Stimulated activated memory B cell treated with anti-CD40 and anti-IgM and Interleukin-4, amounts not matched to agents 10 μg/mL and 1 μg/mL and 100 μg/mL, for 72 hours (primary cell): ENCODE measurements at regions not wholly inside any gene's neighbourhood (a gene's known extent, or its start where the extent isn't known, plus 50 kb on each side); places are given as distances from the start of the nearest gene placed in this dataset.
"Not testable (repeated sequence)": the region's sequence is repeated elsewhere in the genome, so short reads cannot be mapped to it uniquely, and the experiment has no call there.

Experiments used
- ATAC-seq: fragments of 150-1000 bp; cut with Tn5 transposase; 2 replicates; pipeline ENCODE4 v1.10.0; 2021
- H3K27ac Mint-ChIP-seq: one replicate; pipeline ENCODE4 v1.8.0; 2022; ENCODE audit warnings: mild to moderate bottlenecking, mixed read lengths
- H3K27me3 Mint-ChIP-seq: one replicate; pipeline ENCODE4 v1.8.0; 2022; ENCODE audit warnings: mixed read lengths
- H3K36me3 Mint-ChIP-seq: one replicate; pipeline ENCODE4 v1.8.0; 2022; ENCODE audit warnings: mixed read lengths
- H3K4me1 Mint-ChIP-seq: one replicate; pipeline ENCODE4 v1.8.0; 2022; ENCODE audit warnings: mixed read lengths
- H3K4me3 Mint-ChIP-seq: one replicate; pipeline ENCODE4 v1.8.0; 2022; ENCODE audit warnings: mild to moderate bottlenecking, moderate library complexity, mixed read lengths
- H3K9me3 Mint-ChIP-seq: one replicate; pipeline ENCODE4 v1.8.0; 2022; ENCODE audit warnings: mixed read lengths

DNA sequence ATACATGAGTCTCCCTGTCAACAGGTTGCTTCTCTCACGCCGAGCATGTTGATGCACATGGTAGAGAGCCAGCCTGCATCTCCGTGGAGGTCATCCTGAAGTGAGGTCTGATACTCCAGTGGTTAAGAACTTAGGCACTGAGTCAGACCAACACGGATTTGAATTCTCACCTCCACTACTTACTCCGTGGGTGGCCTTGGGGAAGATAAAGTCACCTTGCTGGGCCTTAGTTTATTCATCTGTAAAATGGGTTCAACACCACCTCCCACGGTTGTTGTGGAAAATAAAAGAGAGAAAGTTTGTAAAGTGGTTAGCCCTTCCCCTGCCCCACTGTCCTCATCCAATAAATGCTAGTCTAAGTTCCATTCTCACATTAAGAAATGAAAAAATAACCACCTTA, 408.9 kb downstream of the MED13L start:
- Mint-ChIP-seq H3K9me3 (peaks cover 2% of the 10 kb centered on the region), H3K36me3 (no peaks in the 10 kb centered on the region), H3K27ac (no peak overlapping the region), H3K4me3 (no peak overlapping the region), H3K27me3 (peaks cover 31% of the 10 kb centered on the region), H3K4me1 (no peaks in the 10 kb centered on the region)
- ATAC-seq, result no peak

DNA sequence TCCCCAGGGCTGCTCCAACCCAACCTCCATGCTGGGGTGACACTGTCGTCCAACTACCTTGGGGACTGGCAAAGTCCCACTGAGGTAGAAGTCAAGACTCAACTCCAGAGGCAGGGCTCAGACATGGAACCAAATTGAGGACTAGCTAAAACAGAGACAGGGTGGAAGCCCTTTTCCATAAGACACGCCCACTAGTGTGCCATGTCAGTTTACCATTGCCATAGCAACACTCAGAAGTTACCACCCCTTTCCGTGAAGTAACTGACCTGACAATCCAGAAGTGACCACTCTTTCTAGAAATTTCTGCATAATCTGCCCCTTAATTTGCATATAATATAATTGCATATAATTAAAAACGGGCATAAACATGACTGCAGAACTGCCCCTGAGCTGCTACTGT, 409.6 kb downstream of the MED13L start:
- no peak overlapping the region for H3K27ac Mint-ChIP-seq
- H3K27me3 Mint-ChIP-seq, result peaks cover 24% of the 10 kb centered on the region
- H3K36me3 Mint-ChIP-seq, result no peaks in the 10 kb centered on the region
- H3K9me3 Mint-ChIP-seq, result no peaks in the 10 kb centered on the region
- no peak for ATAC-seq
- no peaks in the 10 kb centered on the region for H3K4me1 Mint-ChIP-seq
- H3K4me3 Mint-ChIP-seq, result no peak overlapping the region

DNA sequence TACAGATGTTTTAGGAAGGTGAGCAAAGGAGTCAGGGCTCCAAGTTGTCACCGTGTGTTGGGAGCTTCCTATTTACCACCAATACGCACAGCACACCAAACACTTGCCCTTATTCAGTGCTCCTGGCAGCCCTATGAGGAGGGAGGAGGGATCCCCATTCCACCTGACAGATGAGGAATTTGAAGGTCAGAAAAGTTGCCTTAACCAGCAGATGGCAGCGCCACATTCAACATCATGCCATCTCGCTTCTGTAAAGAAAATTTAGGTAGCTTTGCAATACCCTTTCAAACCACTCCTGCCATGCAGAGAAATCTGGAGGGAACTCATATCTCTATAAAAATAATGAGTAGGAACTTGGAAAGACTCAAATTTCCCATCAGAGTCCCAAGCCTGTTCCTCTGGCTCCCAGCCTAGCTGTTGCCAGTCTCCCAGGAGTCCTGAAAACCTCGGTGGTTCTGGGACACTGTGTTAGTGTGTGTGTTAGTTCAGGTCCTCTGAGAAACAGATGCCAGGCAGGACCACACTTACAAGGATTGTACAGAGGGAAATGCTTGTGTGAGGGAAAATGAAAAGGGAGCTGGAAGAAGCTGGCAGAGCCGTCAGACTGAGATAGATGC, 410.5 kb downstream of the MED13L start:
- H3K27ac Mint-ChIP-seq, result no peak overlapping the region
- no peaks in the 10 kb centered on the region for H3K4me1 Mint-ChIP-seq
- no peaks in the 10 kb centered on the region for H3K9me3 Mint-ChIP-seq
- no peaks in the 10 kb centered on the region for H3K36me3 Mint-ChIP-seq
- no peak for ATAC-seq
- no peak overlapping the region for H3K4me3 Mint-ChIP-seq
- peaks cover 15% of the 10 kb centered on the region for H3K27me3 Mint-ChIP-seq

DNA sequence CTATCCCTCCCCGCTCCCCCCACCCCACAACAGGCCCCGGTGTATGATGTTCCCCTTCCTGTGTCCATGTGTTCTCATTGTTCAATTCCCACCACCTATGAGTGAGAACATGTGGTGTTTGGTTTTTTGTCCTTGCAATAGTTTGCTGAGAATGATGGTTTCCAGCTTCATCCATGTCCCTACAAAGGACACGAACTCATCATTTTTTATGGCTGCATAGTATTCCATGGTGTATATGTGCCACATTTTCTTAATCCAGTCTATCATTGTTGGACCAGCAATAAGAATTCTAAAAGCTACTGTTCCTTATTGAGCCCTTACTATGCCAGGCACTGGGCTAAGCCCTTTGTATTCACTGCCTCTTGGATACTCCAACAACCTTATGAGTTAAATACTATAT, 411.2 kb downstream of the MED13L start:
- ATAC-seq, H3K4me3 Mint-ChIP-seq, H3K9me3 Mint-ChIP-seq, H3K36me3 Mint-ChIP-seq, H3K27ac Mint-ChIP-seq, H3K4me1 Mint-ChIP-seq: not testable (repeated sequence)
- H3K27me3 Mint-ChIP-seq, result peaks cover 22% of the 10 kb centered on the region

DNA sequence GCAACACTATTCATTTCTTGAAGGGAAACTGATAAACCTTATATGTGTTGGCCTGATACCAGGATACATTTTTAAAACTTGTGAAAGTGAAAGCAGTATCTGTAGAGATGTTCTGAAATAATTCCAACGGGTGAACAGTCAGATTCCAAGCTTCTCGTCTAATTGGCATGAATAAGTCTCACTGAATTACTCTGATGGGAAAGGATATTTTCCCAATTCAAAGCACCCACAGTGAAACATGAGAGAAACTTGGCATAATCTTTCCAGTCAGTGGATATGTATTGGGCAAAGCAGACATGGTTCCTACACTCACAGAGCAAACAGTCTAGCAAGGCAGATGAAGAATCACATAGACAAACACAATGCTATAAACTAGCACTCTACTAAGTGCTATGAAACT, 413.1 kb downstream of the MED13L start:
- Mint-ChIP-seq H3K4me3 (no peak overlapping the region), H3K27ac (no peak overlapping the region), H3K27me3 (peaks cover 23% of the 10 kb centered on the region), H3K36me3 (no peaks in the 10 kb centered on the region), H3K4me1 (no peaks in the 10 kb centered on the region), H3K9me3 (no peaks in the 10 kb centered on the region)
- ATAC-seq, result no peak

DNA sequence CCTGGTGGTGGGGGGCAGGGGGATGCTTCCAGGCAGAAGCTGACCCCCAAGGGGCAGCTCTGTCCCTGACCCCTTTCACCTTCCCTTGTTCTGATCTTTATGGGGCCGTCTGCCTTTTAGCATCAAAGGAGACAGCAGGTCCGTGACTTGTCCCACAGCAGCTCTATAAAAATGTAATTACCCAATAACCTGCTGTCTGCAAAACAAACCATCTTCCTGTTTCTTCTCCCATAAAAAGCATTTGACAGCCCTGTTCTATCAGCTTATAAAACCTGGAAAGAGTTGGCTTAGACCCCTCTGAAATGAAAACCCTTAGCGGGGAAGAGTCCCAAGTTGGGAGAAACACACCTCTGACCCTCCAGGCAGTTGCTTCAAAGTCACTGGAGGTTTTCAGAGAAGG, 416.9 kb downstream of the MED13L start:
- Mint-ChIP-seq H3K4me3 (no peak overlapping the region), H3K4me1 (no peaks in the 10 kb centered on the region), H3K36me3 (no peaks in the 10 kb centered on the region), H3K9me3 (no peaks in the 10 kb centered on the region), H3K27me3 (peaks cover 27% of the 10 kb centered on the region), H3K27ac (no peak overlapping the region)
- ATAC-seq, result no peak

DNA sequence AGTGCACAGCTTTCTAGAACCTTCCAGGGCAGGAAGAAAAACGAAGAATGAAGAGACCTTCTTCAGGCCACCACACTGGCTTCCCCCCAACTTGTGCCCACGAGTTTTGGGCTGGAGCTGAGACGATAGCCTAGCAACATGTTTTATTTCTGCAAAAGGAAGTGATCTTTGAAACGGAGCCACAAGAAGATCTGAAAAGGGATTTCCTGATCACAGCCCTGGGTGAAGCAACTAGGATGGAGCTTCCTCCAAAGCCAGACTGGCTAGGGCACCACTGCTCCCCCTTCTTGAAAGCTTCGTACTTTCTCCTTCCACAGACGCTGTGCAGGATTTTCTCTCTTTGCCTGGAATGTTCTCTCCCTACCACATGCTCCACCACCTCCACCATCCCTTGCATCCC, 418.3 kb downstream of the MED13L start:
- H3K9me3 Mint-ChIP-seq, result no peaks in the 10 kb centered on the region
- H3K4me1 Mint-ChIP-seq, result no peaks in the 10 kb centered on the region
- no peaks in the 10 kb centered on the region for H3K36me3 Mint-ChIP-seq
- no peak overlapping the region for H3K27ac Mint-ChIP-seq
- no peak overlapping the region for H3K4me3 Mint-ChIP-seq
- no peak for ATAC-seq
- H3K27me3 Mint-ChIP-seq, result peaks cover 27% of the 10 kb centered on the region

DNA sequence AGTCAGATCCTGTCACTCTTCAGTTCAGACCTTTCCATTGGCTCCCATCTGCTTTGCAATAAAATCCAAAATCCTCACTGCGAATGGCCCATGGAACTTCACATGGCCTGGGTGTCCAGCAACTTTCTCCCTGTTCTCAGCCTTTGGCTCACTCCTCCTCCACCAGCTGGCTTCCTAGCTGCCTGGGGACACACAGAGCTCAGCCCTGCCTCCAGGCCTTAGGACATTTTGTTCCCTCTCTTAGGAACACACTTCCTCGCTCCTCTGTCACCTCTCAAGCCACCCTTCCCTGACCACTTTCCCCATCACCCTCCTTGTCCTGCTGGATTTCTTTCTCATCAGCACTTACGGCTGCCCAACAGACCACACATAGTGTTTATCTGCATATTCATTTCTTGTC, 419.6 kb downstream of the MED13L start:
- Mint-ChIP-seq H3K4me3 (no peak overlapping the region), H3K36me3 (no peaks in the 10 kb centered on the region), H3K4me1 (no peaks in the 10 kb centered on the region), H3K27ac (no peak overlapping the region), H3K9me3 (no peaks in the 10 kb centered on the region), H3K27me3 (peaks cover 27% of the 10 kb centered on the region)
- no peak for ATAC-seq

DNA sequence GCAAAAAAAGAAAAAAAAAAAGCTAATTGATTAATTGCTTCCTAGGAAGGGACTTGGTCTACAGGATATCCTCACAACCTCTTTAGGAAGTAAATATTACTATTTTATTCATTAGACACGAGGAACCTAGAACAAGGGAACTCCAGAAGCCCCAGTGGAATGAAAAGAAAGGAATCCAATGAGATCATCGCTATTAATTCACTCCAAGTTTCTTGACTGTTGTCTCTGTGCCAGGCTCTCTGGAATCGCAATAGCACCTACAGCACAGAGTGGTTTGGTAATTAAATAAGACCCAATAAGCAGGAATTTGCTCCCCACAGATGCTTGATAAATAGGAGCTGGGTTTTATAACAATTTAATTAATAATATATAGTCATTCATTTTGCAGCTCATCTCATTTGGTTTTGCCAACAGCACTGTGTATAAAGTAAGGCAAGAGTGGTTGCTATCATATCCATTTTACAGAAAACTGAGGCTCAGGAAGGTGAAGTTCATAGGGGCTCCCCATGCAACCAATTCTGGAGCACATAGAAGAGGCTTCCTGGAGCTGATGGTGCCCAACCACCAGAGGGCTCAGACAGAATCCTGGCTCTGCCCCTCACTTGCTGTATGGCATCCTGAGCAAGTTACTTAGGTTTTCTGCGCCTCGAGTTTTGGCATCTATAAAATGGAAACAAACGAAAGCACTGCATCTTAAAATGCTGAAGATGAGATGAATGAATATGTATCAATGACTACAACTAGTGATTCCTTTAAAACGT, 420.2 kb downstream of the MED13L start:
- H3K4me3 Mint-ChIP-seq, result no peak overlapping the region
- no peaks in the 10 kb centered on the region for H3K4me1 Mint-ChIP-seq

DNA sequence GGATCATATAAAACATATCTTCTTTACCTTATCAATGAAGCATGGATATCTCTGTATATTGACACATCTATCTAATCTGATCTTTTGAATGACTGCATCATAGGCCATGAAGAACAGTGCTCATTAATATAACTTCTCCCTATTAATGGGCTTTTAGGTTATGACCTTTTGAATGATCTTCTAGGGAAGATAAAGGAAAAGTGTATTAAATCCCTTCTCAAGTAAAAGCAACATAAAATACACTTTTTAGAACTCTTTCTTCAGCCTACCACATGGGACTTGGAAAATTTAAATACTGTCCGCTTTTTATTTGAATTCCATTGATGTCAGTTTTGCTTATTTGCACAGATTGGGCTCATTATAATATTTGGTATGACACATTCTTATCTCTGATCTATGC, 425.4 kb downstream of the MED13L start:
- Mint-ChIP-seq H3K4me3 (no peak overlapping the region), H3K27me3 (peaks cover 8% of the 10 kb centered on the region), H3K4me1 (no peaks in the 10 kb centered on the region), H3K36me3 (no peaks in the 10 kb centered on the region), H3K9me3 (peaks cover 6% of the 10 kb centered on the region), H3K27ac (no peak overlapping the region)
- ATAC-seq, result no peak

More for the DNA sequence above, 420.2 kb downstream of the MED13L start:
- Mint-ChIP-seq H3K27me3 (peaks cover 27% of the 10 kb centered on the region), H3K36me3 (no peaks in the 10 kb centered on the region), H3K27ac (no peak overlapping the region), H3K9me3 (no peaks in the 10 kb centered on the region)
- no peak for ATAC-seq

DNA sequence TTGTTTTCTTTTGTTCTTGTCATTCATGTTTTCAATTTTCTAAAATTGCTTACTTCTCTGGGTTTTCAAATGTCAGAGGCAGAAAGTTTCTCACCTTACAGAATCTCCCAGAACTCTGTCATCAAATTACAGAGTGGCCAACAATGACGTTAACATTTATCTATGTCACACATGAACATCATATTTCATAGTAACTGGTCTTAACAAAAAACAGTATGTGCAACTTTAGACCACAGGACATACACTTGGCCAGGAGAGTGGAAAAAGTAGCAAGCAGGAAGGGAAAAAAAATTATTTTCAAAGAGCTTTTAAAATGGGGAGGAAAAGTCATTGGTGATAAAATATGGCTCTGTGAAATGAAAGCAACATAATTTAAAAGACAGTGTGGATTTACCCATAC, 426.5 kb downstream of the MED13L start:
- Mint-ChIP-seq H3K27ac (no peak overlapping the region), H3K4me1 (no peaks in the 10 kb centered on the region)
- no peak for ATAC-seq

DNA sequence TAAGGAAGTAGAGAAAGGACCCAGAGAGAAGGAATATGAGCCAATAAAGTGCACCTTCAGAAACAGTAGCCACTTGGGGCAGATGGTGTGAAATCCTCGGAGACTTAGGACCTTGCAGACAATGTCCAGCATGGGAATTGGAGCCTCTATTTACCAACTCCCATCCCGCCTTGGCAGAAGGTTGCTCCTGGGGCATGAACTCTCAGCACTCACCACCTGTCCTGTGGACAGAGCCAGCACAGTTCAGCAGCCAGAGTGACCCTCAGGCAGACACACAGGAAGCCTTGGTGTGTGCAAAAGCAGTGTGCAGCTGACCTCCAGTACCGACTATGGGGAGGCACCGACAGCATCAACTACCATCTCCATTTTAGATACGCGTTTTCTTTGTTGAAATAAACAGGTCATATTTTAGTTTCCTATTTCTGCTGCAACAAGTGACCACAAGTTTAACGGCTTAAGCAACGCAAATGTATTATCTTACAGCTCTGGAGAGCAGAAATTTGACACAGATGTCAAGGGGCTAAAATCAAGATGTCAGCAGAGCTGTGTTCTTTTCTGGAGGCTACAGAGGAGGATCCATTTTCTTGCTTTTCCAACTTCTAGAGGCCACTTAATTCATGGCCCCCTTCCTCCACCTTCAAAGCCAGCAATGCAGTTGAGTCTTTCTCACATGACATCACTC, 428.1 kb downstream of the MED13L start:
- Mint-ChIP-seq H3K27ac (no peak overlapping the region), H3K9me3 (peaks cover 9% of the 10 kb centered on the region), H3K27me3 (peaks cover 8% of the 10 kb centered on the region), H3K36me3 (no peaks in the 10 kb centered on the region), H3K4me3 (no peak overlapping the region), H3K4me1 (no peaks in the 10 kb centered on the region)
- ATAC-seq, result no peak

More for the DNA sequence above, 426.5 kb downstream of the MED13L start:
- H3K36me3 Mint-ChIP-seq, result no peaks in the 10 kb centered on the region
- H3K9me3 Mint-ChIP-seq, result peaks cover 6% of the 10 kb centered on the region
- H3K27me3 Mint-ChIP-seq, result peaks cover 8% of the 10 kb centered on the region
- no peak overlapping the region for H3K4me3 Mint-ChIP-seq

DNA sequence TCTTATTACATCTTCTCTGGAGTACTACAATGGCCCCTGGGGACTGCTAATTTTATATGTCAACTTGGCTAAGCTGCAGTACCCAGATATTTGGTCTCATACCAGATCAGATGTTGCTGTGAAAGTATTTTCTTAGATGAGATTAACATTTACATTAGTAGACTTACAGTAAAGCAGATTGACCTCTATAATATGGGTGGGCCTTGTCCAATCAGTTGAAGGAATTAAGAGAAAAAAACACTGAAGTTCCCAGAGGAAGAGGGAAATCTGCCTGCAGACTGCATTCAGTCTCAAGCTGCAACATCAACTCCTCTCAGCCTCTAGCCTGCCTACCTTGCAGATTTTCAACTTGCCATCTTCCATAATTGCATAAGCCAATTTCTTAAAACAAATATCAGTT, 430.1 kb downstream of the MED13L start:
- Mint-ChIP-seq H3K9me3 (peaks cover 9% of the 10 kb centered on the region), H3K27me3 (peaks cover 8% of the 10 kb centered on the region), H3K36me3 (no peaks in the 10 kb centered on the region), H3K4me1 (no peaks in the 10 kb centered on the region), H3K27ac (no peak overlapping the region), H3K4me3 (no peak overlapping the region)
- no peak for ATAC-seq

DNA sequence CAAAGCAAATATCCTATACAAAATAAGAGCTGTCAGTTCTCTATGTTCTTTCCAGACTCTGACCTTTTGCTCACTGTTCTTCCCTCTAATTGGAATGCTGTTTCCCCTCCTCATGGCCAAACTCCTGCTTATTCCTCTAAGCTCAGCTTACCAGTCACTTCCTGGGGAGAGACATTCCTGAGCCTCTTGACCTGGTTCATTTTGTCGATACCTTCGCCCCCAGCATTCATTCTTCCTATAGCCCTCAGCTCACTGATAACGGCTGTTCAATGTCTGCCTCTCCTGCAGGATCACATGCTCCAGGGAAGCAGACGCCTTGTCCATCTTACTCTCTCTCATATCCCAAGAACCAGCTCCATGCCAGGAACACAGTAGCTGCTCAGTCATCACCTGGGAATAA, 431.0 kb downstream of the MED13L start:
- Mint-ChIP-seq H3K4me3 (no peak overlapping the region), H3K4me1 (no peaks in the 10 kb centered on the region), H3K27ac (no peak overlapping the region), H3K36me3 (no peaks in the 10 kb centered on the region), H3K9me3 (peaks cover 9% of the 10 kb centered on the region), H3K27me3 (peaks cover 8% of the 10 kb centered on the region)
- no peak for ATAC-seq

DNA sequence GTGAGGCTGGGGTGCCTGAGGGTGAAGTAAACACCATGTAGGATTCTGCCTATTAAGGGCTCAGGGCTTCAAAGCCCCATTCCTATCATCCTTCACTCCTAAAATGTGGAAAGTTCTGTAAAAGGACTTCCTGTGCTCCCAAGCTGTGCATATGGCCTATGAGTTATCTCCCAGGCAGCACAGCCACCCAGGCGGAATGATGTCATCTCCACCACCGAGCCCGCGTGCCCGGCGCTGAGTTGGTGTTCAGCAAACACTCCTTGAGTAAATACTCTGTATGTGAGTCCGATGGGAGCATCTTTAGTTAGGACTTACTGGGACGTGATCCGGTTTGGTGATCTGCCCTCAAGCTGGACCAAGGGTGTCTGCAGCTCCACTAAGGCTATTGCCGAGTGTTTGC, 437.3 kb downstream of the MED13L start:
- peaks cover 9% of the 10 kb centered on the region for H3K27me3 Mint-ChIP-seq
- H3K9me3 Mint-ChIP-seq, result peaks cover 3% of the 10 kb centered on the region
- H3K4me3 Mint-ChIP-seq, result no peak overlapping the region
- H3K36me3 Mint-ChIP-seq, result no peaks in the 10 kb centered on the region
- H3K27ac Mint-ChIP-seq, result no peak overlapping the region
- ATAC-seq, result no peak
- H3K4me1 Mint-ChIP-seq, result no peaks in the 10 kb centered on the region

DNA sequence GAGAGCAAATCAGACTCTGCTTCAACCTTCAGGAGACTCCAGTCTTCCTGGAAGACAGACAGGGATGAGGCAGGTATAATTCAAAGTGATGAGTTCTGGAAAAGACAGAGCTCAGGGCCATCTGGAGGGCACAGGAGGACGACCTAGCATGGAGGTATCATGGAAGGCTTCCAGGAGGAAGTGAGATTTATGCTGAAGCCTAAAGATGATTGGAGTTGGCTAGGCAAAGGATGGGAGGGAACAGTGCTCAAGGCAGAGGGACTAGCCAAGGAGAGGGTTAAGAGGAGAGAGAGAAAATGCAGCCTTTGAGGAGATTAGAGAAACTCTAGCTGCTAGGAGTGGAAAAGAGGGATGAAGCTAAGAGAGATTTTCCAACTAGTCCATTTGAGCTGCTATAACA, 438.5 kb downstream of the MED13L start:
- Mint-ChIP-seq H3K4me3 (no peak overlapping the region), H3K36me3 (no peaks in the 10 kb centered on the region)

More for the DNA sequence above, 438.5 kb downstream of the MED13L start:
- Mint-ChIP-seq H3K9me3 (peaks cover 3% of the 10 kb centered on the region), H3K4me1 (no peaks in the 10 kb centered on the region), H3K27ac (no peak overlapping the region), H3K27me3 (peaks cover 9% of the 10 kb centered on the region)
- no peak for ATAC-seq
